K562 (cell line): ENCODE measurements at regions not wholly inside any gene's neighbourhood (a gene's known extent, or its start where the extent isn't known, plus 50 kb on each side); places are given as distances from the start of the nearest gene placed in this dataset.

Experiments
- MLX ChIP-seq, 2 experiments: fragments of 450-650 bp in 1 of 2; sonication (generic) in 1 of 2; formaldehyde crosslinking; conservative IDR thresholded peaks; 2 replicates each; pipeline versions ENCODE4 v1.4.0 to v1.8.1; 2020 to 2022; ENCODE audit warnings: mild to moderate bottlenecking in 1 of 2, missing genetic modification reagents in 1 of 2
- POLR2AphosphoS5 ChIP-seq: IDR thresholded peaks from 2 replicates; pipeline ENCODE4 v1.6.1; 2011; ENCODE audit warnings: mild to moderate bottlenecking, low read depth, low read length, moderate library complexity; ENCODE audit not compliant: control insufficient read depth, insufficient read depth
- ZNF639 ChIP-seq, 2 experiments: fragments of 200-800 bp in 1 of 2; sonication (Bioruptor generic) in 1 of 2; sonication (generic) in 1 of 2; formaldehyde crosslinking in 1 of 2; IDR thresholded peaks in 1 of 2; conservative IDR thresholded peaks in 1 of 2; 2 replicates each; pipeline versions ENCODE4 v1.5.0 to v1.6.1; 2016 to 2020; ENCODE audit warnings: missing compliant biosample characterization in 1 of 2, missing genetic modification characterization in 1 of 2, missing genetic modification reagents in 1 of 2

DNA sequence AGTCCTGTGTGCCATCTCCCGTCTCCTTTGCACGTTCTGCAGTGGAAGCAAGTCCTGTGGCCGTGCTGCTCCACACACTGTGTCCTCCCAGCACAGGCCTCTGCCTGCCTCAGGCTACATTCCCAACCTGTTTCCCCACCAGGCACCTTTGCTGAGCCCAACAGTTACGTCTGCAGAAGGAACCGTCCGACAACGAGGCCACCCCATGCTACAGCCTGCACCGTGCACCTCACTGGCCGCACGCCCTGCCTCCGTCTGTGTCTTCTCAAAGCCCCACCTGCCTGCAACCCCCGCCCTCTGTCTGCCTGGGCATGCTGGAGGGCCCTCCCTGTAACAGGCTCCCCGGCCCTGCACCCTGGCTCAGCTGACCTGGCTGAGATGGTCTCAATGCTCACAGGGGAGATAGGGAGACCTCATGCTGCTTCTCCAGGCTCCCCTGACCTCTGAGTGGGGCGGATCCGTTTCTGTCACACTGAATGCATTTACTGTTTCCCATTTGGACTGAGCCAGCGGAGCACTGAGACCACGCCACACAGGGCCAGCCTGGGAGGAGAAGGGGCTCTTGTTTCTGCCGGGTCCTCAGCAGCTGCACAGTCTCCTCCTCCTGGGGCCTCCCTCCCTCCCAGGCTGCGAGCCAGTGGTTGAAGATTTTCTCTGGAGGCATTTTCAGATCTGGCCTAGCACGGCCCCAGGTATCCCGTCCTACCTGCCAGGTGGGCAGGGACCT is 109.1 kb upstream of the OTOS start:
- TF ChIP-seq POLR2AphosphoS5 (no peak), ZNF639 (CRISPR knock-in tag; conservative IDR thresholded peaks at IDR 0.05 in 1 of 2, IDR thresholded peaks at IDR 0.05 in 1 of 2) (no peak), MLX (CRISPR knock-in tag; conservative IDR thresholded peaks at IDR 0.05) (no peak)
